ENCODE measurements at regions not wholly inside any gene's neighbourhood (a gene's known extent, or its start where the extent isn't known, plus 50 kb on each side); places are given as distances from the start of the nearest gene placed in this dataset.

DNA sequence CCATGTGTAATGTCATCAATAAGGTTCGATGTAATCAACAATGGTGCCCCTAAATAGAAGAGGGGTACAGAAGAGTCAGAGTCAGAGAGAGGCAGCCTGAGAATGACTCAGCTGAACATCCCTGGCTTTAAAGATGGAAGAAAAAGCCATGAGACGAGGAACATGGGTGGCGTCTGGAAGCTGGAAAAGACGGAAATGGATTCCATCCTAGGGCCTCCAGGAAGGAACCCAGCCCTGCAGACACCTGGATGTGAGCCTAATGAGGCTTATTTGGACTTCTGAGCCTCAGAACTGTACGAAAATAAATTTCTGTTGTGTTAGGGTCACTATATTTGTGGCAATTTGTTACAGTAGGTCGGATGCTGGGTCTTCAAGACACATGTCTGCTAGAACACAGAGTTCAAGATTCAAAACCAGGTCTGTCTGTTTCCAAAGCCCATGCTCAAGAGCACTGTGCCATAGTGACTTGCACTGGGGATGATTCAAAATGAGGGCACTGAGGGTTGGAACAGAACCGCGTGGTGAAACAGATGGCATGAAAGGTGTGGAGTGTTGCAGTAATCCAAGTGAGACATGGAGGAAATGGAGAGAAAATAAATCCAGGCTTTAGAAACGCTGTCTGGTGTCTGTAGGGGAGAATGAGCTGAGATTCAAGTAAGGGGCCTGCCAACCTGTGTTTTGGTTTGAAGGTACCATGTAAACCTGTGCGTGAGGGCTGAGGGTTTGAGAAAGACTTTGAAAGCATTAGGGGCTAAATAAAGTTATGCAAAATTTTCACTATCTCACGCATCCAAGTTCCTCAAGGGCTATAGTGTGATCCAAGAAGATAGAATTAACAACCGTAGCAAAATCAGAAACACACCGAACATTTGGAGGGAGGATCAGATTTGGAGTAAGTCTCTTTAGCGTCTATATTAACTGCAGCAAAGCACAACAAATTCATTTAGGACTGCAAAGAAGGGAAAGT lies 849.1 kb upstream of the AUTS2 start:
- TF ChIP-seq, protein P1, sequence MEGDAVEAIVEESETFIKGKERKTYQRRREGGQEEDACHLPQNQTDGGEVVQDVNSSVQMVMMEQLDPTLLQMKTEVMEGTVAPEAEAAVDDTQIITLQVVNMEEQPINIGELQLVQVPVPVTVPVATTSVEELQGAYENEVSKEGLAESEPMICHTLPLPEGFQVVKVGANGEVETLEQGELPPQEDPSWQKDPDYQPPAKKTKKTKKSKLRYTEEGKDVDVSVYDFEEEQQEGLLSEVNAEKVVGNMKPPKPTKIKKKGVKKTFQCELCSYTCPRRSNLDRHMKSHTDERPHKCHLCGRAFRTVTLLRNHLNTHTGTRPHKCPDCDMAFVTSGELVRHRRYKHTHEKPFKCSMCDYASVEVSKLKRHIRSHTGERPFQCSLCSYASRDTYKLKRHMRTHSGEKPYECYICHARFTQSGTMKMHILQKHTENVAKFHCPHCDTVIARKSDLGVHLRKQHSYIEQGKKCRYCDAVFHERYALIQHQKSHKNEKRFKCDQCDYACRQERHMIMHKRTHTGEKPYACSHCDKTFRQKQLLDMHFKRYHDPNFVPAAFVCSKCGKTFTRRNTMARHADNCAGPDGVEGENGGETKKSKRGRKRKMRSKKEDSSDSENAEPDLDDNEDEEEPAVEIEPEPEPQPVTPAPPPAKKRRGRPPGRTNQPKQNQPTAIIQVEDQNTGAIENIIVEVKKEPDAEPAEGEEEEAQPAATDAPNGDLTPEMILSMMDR (IDR thresholded peaks at IDR 0.05 in 4 of 5, conservative IDR thresholded peaks at IDR 0.05 in 1 of 5) = no peak
- TF ChIP-seq POLR2A (IDR thresholded peaks at IDR 0.05) = no peak

Measured in gastrocnemius medialis (tissue), 4 donors.